RPMI7951 (cell line): ENCODE measurements at regions not wholly inside any gene's neighbourhood (a gene's known extent, or its start where the extent isn't known, plus 50 kb on each side); places are given as distances from the start of the nearest gene placed in this dataset.
"Not testable (repeated sequence)": the region's sequence is repeated elsewhere in the genome, so short reads cannot be mapped to it uniquely, and the experiment has no call there.

ENCODE experiments used
- DNase-seq: peaks from one replicate; pipeline ENCODE4 v3.0.0-alpha.2; 2012; ENCODE audit warnings: low read depth

GRCh38 chr4:27638163-27638915 lies 777.7 kb downstream of the STIM2 start:
- DNase-seq: no peak

GRCh38 chr4:27643101-27643500 lies 782.5 kb downstream of the STIM2 start:
- no peak for DNase-seq

- no peak for DNase-seq
These were observed 787.8 kb downstream of the STIM2 start for GRCh38 chr4:27648416-27648815.

- no peak for DNase-seq
These were observed 801.8 kb downstream of the STIM2 start for GRCh38 chr4:27662426-27662825.

GRCh38 chr4:27666943-27667342 lies 806.3 kb downstream of the STIM2 start:
- peak; percentile 6 for DNase-seq

GRCh38 chr4:27668001-27668400 lies 807.4 kb downstream of the STIM2 start:
- no peak for DNase-seq

GRCh38 chr4:27678027-27678426 lies 817.4 kb downstream of the STIM2 start:
- no peak for DNase-seq

- peak; percentile 22 for DNase-seq
These were observed 824.0 kb downstream of the STIM2 start for GRCh38 chr4:27684610-27685011.

- no peak for DNase-seq
These were observed 824.5 kb downstream of the STIM2 start for GRCh38 chr4:27685091-27685490.

- no peak for DNase-seq
These were observed 825.3 kb downstream of the STIM2 start for GRCh38 chr4:27685947-27686346.

- no peak for DNase-seq
These were observed 831.5 kb downstream of the STIM2 start for GRCh38 chr4:27692158-27692557.

GRCh38 chr4:27692868-27693634 lies 832.4 kb downstream of the STIM2 start:
- DNase-seq: no peak

GRCh38 chr4:27696257-27696656 lies 835.6 kb downstream of the STIM2 start:
- DNase-seq: not testable (repeated sequence)

GRCh38 chr4:27701606-27702005 lies 841.0 kb downstream of the STIM2 start:
- DNase-seq: no peak

- no peak for DNase-seq
These were observed 842.2 kb downstream of the STIM2 start for GRCh38 chr4:27702730-27703431.

- DNase-seq: no peak
These were observed 843.1 kb downstream of the STIM2 start for GRCh38 chr4:27703771-27704170.

GRCh38 chr4:27711041-27711440 lies 850.4 kb downstream of the STIM2 start:
- no peak for DNase-seq

- no peak for DNase-seq
These were observed 853.4 kb downstream of the STIM2 start for GRCh38 chr4:27714073-27714472.

GRCh38 chr4:27716693-27717430 lies 856.2 kb downstream of the STIM2 start:
- DNase-seq: no peak

GRCh38 chr4:27717431-27717755 lies 856.8 kb downstream of the STIM2 start:
- no peak for DNase-seq

GRCh38 chr4:27720010-27720766 lies 859.5 kb downstream of the STIM2 start:
- no peak for DNase-seq
